Non-pigmented ciliary epithelial cell (primary cell): ENCODE measurements at regions not wholly inside any gene's neighbourhood (a gene's known extent, or its start where the extent isn't known, plus 50 kb on each side); places are given as distances from the start of the nearest gene placed in this dataset.
"Not testable (repeated sequence)": the region's sequence is repeated elsewhere in the genome, so short reads cannot be mapped to it uniquely, and the experiment has no call there.

ENCODE experiments used
- DNase-seq: peaks from one replicate; pipeline ENCODE4 v3.0.0-alpha.2; 2010; ENCODE audit warnings: low read depth

DNA sequence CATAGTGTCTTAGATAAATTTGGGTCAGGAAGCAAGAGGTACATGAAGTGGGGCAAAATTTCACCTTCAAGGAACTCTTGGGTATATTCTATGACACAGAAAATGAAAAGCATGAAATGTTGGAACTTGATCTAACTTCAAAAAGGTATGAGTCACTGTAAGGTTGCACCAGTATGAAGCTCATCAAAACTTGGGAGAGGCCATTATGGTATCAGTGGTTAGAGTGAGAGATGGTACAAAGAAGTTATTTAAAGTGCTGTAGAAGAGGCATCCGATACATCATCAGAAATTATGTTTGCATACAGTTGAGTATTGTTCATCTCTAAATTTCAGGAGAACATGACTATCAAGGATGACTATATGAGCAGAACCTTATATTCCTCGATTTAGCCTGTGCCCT is 302.9 kb upstream of the SUCLG2 start:
- DNase-seq = no peak

DNA sequence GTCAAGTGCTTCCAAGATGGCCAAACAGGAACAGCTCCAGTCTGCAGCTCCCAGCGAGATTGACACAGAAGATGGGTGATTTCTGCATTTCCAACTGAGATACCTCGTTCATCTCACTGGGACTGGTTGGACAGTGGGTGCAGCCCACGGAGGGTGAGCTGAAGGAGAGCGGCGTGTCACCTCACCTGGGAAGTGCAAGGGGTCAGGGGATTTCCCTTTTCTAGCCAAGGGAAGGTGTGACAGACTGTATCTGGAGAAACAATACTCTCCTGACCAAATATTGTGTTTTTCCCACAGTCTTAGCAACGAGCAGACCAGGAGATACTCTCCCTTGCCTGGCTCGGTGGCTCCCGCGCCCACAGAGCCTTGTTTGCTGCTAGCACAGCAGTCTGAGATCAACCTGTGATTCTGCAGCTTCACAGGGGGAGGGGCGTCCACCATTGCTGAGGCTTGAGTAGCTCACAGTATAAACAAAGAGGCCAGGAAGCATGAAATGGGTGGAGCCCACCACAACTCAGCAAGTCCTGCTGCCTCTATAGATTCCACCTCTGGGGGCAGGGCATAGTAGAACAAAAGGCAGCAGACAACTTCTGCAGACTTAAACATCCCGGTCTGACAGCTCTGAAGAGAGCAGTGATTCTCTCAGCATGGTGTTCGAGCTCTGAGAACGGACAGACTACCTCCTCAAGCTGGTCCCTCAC is 293.5 kb upstream of the SUCLG2 start:
- DNase-seq = no peak

DNA sequence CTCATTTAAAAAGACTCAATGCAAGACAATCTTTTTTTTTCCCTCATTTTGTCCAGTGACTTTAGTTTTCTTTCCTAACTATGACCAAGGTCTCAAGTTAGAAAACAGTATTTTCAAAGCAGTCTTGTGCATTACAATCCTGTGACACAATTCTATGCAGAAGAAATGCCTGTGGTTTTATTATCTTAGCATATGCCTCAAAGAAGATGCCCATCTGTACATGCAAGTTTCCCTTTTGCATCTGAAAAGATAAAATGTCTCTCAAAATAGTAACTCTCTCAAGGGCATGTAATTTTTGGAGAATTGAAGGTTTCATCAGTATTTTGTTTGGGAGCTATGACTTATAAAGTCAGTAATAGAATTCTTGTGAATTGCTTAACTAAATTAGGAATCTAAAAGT is 292.0 kb upstream of the SUCLG2 start:
- DNase-seq = no peak

DNA sequence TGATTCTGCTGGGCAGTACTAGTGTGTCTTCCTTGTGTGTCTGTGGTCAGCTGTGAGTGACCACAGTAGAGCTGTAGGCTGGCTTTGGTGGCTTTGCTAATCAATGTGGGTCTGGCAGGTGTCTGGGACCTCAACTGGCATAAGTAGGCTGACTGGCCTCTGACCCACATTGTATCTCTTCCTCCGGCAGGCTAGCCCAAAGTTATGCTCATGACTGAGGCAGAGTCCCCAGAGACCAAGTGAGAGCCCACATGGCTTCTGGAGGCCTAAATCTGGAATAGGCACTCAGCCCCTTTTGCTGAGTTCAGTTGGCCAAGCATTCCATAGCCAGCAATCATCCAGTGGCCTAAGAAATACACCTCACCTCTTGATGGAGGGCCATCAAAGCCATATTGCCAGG is 289.1 kb upstream of the SUCLG2 start:
- no peak for DNase-seq

DNA sequence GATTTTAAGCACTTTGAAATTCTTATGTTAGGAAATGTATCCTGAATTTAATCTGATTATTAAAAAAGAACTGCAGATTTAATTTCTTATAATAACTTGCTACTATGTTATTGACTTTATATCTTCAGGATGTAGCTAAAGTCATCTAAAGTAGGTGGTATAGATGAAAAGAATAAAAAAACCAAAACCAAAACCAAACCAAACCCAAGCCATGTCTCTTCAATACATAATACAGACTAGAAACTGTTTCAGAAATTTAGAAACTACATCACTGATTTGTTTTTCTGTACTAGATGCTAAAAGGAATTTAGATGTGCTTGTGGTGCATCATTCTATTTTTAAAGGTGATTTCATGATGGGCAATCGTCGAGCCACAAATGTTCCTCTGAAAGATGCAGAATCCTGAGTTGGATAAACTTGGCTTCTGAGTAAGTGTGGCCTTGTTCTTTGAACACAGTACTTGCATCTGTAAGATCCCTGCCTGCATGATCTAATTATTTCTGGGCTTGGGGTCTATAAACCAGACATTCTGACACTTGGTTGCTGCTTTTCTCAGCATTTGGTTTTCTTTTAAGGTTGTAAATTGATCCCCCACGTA is 287.1 kb upstream of the SUCLG2 start:
- DNase-seq = no peak

DNA sequence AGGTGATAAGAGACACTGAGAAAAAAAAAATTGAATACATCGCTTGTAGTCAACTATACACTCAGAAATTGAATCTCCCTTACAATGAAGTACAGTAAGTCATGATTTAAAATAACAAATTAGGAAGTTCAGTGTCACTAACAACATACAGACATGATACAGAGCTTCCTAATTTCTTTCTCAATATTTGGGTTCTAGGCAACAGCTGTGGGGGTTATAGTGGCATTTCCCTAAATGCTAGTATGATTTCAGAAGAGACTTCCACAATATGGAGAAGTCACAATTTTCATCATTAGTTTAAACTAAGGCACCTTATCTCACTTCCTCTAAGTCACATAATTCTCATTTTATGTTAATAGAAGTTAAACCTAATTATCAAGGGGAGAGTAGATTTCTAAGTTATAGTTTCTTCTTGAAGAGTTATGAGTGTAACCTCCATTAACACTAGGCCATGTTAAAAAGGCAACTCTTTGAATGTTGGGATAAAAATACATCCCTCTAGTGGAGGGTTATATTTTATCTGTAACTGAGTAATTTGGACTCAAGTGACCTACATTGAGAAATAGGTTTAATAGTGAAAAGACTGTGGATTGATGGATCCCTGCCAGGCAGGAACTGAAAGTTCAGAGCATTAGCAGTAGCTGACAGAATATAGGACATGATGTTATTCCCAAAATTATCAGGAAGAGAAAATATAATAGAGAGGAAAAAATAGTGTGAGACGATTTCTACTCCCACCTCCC is 286.0 kb upstream of the SUCLG2 start:
- DNase-seq = no peak

DNA sequence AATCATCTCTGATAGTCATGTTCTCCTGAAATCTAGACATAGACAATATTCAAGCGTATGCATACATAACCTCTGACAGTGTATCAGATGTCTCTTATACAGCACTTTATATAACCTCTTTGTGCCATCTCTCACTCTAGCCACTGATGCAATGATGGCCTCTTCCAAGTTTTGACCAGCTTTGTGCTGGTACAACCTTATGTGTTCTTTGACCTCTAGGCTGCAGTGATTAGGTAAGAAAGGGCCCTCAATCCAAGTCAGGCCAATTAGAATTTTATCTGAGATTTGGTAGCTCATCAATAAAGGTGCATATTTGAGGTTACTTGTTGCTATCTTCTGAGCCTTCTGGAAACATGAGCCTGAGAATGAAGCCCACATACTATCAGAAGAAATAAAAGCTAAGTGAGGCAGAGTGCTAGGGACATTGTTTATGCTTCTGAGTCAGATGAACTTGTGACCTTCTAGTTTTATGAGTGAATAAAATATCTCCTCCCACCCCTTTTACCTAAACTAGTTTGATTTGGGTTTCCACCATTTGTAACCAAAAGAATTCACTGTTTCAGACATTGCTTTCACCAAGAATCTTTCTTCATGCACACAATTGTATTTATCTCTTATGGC is 283.2 kb upstream of the SUCLG2 start:
- DNase-seq = no peak

DNA sequence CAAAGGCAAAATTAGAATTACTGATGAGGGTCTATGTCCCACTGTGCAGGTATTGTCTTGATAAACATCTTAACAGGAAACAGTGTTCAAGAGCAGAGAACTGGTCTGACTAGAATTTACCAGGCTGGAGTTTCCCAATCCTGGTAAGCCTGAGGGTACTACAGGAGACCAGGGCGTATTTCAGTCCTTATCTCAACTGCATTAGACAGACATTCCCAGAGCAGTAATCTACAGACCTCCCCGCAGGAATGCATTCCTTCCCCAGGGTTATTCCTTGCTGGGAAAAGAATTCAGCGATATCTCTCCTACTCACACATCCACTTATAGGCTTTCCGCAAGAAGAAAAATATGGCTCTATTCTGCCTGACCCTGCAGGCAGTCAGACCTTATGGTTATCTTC is 276.0 kb upstream of the SUCLG2 start:
- DNase-seq = not testable (repeated sequence)

DNA sequence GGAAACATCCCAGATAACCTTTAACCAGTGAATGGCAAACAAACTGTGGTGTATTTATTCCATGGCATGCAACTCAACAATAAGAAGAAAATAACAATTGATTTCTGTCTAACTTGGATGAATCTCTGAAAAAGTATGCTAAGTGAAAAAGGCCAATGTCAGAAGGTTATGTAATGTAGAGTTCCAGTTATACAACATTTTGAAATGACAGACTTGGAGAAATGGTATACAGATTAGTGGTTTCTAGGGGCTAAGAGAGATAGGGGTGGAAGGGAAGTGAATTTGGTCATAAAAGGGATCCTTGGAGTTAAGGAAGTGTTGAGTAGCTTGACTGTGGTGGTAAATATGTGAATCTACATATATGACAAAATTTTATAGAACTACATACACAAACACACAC is 269.4 kb upstream of the SUCLG2 start:
- DNase-seq = no peak

DNA sequence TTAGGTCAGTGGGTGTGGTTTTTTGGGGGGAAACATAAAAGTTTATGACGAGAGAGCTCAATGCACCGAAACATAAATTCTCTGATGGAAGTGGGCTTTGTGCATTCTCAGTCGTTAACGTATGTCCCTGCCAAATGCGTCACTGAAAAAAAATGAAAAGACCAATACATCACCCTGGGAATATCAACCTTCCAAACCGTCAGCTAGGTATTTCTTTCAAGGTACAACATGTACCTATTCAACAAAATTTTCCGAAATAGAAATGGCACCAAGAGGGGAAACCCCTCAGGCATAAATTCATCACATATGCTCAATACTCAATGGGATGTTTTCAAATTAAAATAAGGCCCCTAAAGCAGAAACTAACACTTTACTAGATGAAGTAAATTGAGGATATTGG is 266.6 kb upstream of the SUCLG2 start:
- no peak for DNase-seq

DNA sequence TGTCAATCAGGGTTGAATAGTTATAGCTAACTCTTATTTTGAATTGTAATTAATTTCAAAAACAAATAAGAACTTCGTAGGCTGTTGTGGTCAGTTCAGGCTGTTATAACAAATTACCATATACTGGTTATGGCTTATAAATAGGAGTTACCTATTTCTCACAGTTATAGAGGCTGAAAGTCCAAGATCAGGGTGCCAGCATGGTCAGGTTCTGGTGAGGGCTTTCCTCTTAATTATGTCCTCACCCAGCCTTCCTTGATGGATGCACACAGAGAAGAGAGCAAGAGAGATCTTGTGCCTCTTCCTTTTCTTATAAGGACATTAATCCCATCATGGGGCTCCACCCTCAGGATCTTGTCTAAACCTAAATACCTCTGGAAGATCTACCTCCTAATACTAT is 265.9 kb upstream of the SUCLG2 start:
- DNase-seq = no peak

DNA sequence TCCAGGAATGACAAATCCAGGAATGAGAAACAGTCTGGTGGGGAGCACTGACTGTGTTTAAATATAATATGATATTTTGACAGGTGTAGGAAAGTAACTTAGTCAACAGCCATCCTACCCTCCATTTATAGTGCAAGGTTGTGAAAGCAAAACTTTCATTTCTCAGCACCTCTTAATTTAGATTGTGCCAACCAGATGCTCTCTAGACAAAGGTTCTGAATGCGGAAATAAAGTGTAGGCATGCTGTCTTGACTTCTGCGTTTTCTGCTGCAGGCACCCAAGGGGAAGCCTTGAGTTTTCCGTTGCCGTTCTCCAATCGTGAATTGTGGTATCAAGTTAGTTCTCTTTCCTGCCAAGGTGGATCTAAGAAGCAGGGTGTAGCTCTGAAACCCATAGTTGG is 261.9 kb upstream of the SUCLG2 start:
- no peak for DNase-seq

DNA sequence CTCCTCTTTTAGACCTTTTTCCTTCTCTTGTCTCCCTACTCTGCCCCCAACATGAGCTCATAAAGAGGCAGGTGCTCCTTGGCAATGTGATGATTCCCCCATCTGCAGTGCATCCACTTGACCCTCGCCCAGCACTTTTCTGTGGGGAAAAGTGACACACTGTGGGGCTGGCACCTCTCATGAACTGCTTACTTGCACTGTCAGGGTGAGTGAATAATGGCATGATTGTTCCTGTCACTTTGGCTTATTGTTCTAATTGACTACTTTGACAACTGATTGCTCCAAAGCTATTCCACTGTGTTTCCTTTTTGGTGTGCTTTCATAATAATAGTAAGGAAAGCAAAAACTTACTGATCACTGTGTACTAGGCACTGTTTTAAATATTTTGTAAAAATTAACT is 253.3 kb upstream of the SUCLG2 start:
- no peak for DNase-seq

DNA sequence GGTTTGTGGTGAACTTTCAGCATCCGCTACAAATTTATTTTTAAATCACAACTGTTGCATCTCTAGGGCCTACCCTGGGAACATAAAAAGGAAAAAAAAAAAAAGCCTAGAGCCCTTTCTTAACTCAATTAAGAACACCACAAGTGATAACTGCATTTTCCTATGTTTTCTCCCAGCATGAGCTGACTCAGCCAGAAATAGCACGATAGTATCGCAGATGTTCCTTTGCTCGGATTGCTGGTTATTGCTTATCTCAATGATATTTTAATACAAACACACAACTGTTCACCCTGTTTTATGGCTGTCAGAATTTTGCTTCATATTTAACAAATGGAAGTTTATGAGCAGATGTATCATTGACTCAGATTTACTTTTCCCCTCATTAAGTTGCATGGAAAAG is 251.8 kb upstream of the SUCLG2 start:
- DNase-seq = no peak

DNA sequence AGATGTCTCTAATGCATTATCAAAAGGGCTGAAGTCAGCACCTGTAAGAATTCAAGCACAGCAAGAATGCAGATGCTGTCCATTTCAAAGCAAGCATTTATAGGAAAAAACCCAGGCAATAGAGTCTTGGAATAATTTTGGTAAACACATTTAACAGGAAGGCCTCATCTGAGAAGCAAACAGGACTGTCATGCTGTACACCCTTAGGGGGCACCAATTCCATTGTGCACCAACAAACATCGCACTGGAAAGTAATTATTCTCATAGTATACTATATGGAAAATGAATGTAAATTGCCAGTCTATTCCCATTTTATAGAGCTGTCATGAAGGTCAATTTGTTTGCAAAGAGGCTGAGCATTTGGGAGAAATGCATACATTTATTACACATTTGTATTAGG is 247.3 kb upstream of the SUCLG2 start:
- no peak for DNase-seq

DNA sequence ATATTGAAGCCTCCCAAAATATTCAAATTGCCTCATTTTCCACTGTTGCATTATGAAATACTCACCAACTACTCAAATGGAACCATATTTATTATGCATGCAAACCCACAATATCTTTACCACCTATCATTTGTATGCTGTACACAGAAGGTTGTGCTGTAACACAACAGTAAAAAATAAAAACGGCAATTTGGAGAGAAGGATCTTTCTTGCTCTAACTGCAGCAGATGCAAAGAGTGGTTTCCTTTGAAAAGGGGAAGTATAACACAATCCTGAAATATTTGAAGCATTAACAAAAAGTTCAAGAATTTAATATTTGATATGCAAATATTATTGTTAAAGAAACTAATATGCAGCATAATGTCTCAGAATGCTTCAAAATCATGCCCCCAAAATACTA is 244.5 kb upstream of the SUCLG2 start:
- DNase-seq = no peak

DNA sequence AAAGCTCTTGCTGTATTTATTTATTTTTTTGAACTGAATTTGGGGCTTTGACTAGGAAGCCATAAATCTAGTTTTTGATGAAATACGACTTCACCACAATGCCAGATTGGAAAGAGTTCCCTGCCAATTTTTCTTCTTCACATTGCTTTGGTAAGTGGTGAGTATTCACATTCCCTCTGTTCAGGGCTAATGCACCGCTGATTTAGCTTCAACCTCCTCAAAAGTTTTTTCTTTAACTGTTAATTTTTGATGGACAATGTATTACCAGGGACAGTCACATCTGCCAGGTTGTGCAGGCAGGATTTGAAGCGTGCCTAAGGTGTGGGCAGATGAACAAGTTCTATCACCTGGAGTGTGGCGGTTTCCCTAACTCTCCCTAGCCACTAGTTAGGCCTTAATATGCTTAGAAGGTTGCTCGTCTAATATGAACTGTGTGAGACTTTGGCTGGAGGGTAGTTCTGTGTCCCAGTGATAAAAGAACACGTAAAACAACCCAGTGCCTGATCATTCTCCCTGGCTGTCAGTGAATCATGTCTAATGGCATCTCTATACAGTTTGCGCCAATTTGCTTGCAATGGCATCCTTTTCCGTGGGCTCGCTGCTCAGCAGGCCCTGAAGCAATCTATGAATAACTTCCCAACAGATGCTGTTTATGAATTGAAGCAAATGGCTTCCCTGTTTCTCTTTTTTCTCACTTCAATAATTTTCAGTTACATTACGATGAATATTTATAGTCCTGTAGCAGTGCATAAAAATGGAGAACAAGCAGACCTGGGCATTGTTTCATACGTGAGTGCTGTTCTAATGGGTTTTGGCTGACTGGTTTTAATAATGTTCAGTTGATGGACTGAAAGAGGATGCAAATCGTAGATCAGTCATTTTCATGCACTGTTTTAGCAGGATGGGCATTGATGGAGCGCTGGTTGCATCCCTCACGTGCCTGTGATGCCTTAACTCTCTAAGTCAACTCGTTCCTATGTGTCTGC is 243.2 kb upstream of the SUCLG2 start:
- DNase-seq = no peak

DNA sequence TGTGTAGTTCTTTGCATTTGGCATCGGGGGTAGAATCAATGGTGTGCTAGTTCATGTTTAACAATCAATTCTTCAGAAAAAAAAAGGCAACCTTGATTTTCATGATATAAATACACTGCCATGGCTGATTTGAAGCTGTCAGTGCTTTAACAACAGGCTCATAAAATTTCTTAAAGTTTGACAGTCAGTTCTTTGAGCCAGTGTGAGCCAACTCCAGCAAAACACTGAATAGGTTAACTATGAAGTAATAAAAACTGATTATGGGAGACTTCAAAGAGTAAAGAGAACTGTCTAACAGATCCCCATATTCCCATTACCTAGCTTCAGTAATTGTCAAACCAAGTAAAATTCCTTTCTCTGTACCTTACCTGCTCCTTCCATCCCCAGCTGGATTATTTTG is 241.7 kb upstream of the SUCLG2 start:
- no peak for DNase-seq

DNA sequence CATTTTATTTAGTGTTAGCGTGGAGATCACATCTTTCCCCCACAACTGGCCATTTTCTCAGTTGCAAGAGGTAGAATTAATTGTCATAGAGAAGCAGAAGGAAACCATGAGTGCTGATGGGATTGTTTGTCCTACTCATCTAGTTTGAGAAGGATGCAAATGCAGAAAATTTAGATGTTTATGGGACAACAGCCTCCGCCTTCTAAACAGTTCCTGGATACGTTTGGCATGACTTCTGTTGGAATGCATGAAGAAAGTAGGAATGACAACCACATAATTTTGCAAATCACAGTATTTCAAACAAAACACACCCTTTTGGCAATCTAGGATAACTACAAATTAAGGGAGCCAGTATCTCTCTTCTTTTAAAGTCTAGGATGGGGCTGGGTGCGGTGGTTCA is 240.1 kb upstream of the SUCLG2 start:
- no peak for DNase-seq

DNA sequence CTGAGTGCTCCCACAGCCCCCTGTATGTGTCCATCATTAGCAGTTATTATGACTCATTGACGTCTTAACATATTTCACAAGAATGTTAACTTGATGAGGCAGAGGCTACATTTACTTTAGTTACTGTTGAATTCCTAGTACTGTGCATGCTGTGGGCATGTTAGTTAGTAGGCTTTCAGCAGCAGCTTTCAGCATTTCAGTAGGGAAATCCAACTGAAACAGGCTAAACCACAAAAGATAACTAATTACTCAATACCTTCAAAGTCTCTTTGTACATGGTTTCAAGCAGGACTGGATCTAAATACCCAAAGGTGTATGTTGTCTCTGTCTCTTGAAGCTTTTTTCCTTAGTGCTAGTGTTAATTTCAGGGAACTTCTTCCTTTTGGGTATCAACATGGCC is 229.9 kb upstream of the SUCLG2 start:
- no peak for DNase-seq

DNA sequence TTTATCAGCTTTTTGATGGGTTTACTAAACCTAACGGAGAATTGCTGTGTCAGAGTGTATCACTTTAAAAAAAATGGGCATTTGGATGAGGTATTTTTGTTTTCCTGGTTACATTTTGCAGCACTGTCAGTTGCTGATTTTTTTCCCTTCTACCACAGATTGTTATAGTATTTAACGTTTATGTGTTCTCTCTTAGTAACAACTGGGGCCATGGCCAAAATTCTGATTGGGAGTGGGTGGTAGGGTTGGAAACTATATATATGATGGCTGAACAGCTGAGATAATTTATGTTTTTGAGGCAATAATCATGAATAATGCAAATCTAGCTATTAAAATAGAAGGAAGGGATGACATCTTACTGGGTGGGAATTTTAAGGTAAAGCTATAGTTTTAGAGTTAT is 229.4 kb upstream of the SUCLG2 start:
- no peak for DNase-seq

DNA sequence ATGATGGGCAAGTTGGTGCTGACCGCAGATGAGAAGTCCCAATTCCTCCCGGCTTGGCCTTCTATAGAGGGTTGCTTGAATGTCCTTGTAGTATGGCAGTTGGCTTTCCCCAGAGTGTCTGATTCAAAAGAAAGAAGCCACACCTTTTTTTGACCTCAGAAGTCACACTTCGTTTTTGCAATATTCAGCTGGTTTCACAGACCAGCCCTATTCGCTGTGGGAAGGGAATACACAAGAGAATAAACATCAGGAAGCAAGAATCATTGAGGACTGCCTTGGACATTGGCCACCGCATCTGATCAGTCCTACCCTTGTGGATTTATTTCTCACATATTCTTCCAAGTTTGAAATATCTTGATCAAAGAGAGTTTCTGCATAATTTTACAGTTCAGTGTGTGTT is 228.6 kb upstream of the SUCLG2 start:
- no peak for DNase-seq
